Panc1 (cell line): ENCODE measurements at regions not wholly inside any gene's neighbourhood (a gene's known extent, or its start where the extent isn't known, plus 50 kb on each side); places are given as distances from the start of the nearest gene placed in this dataset.

Experiments
- ATAC-seq: fragments of 200-7000 bp; cut with Tn5 transposase; 2 replicates; pipeline ENCODE4 v1.9.1; 2020; ENCODE audit warnings: mild to moderate bottlenecking, moderate library complexity
- BruUV-seq: library from RNA; stranded (reverse); fragments of 400-500 nt; replicated peaks from 2 replicates; lab custom pipeline; 2021; lab: Mats Ljungman, UMichigan
- CTCF ChIA-PET: fragments of 300-600 bp; sonication (Branson Sonifier 250); formaldehyde crosslinking; loops from one replicate; lab custom pipeline; 2022; ENCODE audit warnings: antibody characterized with exemption; lab: Charles Lee
- POLR2A ChIA-PET: fragments of 300-600 bp; sonication (Branson Sonifier 250); formaldehyde crosslinking; loops from one replicate; lab custom pipeline; 2022; ENCODE audit warnings: antibody characterized with exemption; lab: Charles Lee
- DNase-seq: peaks from one replicate; pipeline ENCODE4 v3.0.0-alpha.2; 2010; ENCODE audit warnings: low read depth, low spot score
- H3K27ac ChIP-seq: 2 replicates; pipeline ENCODE4 v1.5.1; 2011; ENCODE audit warnings: mild to moderate bottlenecking, low read length, inconsistent platforms
- H3K27me3 ChIP-seq: fragments of 200-500 bp; sonication (Bioruptor generic); 2 replicates; pipeline ENCODE4 v1.6.0; 2014; ENCODE audit warnings: low read length, inconsistent platforms; ENCODE audit not compliant: control insufficient read depth, insufficient read depth
- H3K36me3 ChIP-seq: fragments of 200-500 bp; sonication (Bioruptor generic); 2 replicates; pipeline ENCODE4 v1.5.1; 2014; ENCODE audit warnings: inconsistent platforms, mild to moderate bottlenecking, low read length, moderate library complexity; ENCODE audit not compliant: control insufficient read depth, insufficient read depth
- H3K4me1 ChIP-seq: 2 replicates; pipeline ENCODE4 v1.5.1; 2011; ENCODE audit warnings: inconsistent platforms, mild to moderate bottlenecking, low read length, moderate library complexity; ENCODE audit not compliant: control insufficient read depth, insufficient read depth
- H3K4me3 ChIP-seq, 2 experiments: 2 replicates each; pipeline ENCODE4 v1.5.1; 2011 to 2012; ENCODE audit warnings: low read depth in 2 of 2, low read length in 2 of 2, mild to moderate bottlenecking in 2 of 2, inconsistent platforms in 1 of 2, moderate library complexity in 1 of 2
- H3K9me3 ChIP-seq: fragments of 200-500 bp; sonication (Bioruptor generic); 2 replicates; pipeline ENCODE4 v1.5.1; 2014; ENCODE audit warnings: low read depth, mild to moderate bottlenecking, inconsistent platforms, low read length, moderate library complexity; ENCODE audit not compliant: control insufficient read depth, insufficient read depth
- POLR2AphosphoS5 ChIP-seq: IDR thresholded peaks from 2 replicates; pipeline ENCODE4 v1.6.1; 2012; ENCODE audit warnings: mild to moderate bottlenecking, low read depth, low read length, moderate library complexity
- REST ChIP-seq, 2 experiments: IDR thresholded peaks; 2 replicates each; pipeline ENCODE4 v1.6.1; 2011 to 2012; ENCODE audit warnings: low read depth in 2 of 2, control low read depth in 1 of 2, low read length in 1 of 2, mild to moderate bottlenecking in 1 of 2, moderate library complexity in 1 of 2; ENCODE audit not compliant: insufficient read depth in 1 of 2
- SIN3A ChIP-seq: IDR thresholded peaks from 2 replicates; pipeline ENCODE4 v1.6.1; 2012; ENCODE audit warnings: low read depth, mild to moderate bottlenecking, low read length, moderate library complexity, borderline replicate concordance; ENCODE audit not compliant: insufficient read depth
- TCF7L2 ChIP-seq: IDR thresholded peaks from 2 replicates; pipeline ENCODE4 v1.6.1; 2011; ENCODE audit warnings: mild to moderate bottlenecking, low read depth, low read length, inconsistent platforms
- in situ Hi-C: cut with HindIII; loops from 2 replicates; pipeline ENCODE4 v1.10.0; 2016; ENCODE audit warnings: low sequenced_read_pairs, low pct_unique_long_range_greater_than_20kb
- intact Hi-C: fragments of 100-400 bp; cut with micrococcal nuclease; formaldehyde crosslinking; loops from one replicate; pipeline ENCODE4 v1.10.0; 2022; ENCODE audit not compliant: unreplicated experiment
- TF ChIP-seq, protein P1 (sequence below): fragments of 450-650 bp; IDR thresholded peaks from 2 replicates; pipeline ENCODE4 v1.5.1; 2017; ENCODE audit warnings: mild to moderate bottlenecking

- ChIA-PET POLR2A (no interaction called here), CTCF (no interaction called here)
- no peak for DNase-seq
- Histone ChIP-seq H3K36me3 (no peaks in the 10 kb centered on the region), H3K9me3 (no peaks in the 10 kb centered on the region), H3K4me3 (no peak overlapping the region), H3K4me1 (no peaks in the 10 kb centered on the region), H3K27me3 (no peaks in the 10 kb centered on the region), H3K27ac (no peak overlapping the region)
- no peak for ATAC-seq
- no TSS peak for BruUV-seq
- TF ChIP-seq, protein P1, sequence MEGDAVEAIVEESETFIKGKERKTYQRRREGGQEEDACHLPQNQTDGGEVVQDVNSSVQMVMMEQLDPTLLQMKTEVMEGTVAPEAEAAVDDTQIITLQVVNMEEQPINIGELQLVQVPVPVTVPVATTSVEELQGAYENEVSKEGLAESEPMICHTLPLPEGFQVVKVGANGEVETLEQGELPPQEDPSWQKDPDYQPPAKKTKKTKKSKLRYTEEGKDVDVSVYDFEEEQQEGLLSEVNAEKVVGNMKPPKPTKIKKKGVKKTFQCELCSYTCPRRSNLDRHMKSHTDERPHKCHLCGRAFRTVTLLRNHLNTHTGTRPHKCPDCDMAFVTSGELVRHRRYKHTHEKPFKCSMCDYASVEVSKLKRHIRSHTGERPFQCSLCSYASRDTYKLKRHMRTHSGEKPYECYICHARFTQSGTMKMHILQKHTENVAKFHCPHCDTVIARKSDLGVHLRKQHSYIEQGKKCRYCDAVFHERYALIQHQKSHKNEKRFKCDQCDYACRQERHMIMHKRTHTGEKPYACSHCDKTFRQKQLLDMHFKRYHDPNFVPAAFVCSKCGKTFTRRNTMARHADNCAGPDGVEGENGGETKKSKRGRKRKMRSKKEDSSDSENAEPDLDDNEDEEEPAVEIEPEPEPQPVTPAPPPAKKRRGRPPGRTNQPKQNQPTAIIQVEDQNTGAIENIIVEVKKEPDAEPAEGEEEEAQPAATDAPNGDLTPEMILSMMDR: no peak
- TF ChIP-seq REST (IDR thresholded peaks at IDR 0.05; ENCODE audit: insufficient read depth in 1 of 2, low read depth in 2 of 2, low read length in 1 of 2) (no peak), SIN3A (no peak), POLR2AphosphoS5 (no peak), TCF7L2 (no peak)
- in situ Hi-C loops: no loop called here
- intact Hi-C loops: no loop called here
Measured at GRCh38 chr7:9505516-9505915, 1072.1 kb downstream of the NXPH1 start.

- no peaks in the 10 kb centered on the region for H3K27me3 ChIP-seq
- DNase-seq: no peak
- no peaks in the 10 kb centered on the region for H3K4me1 ChIP-seq
- no peak overlapping the region for H3K4me3 ChIP-seq
- no TSS peak for BruUV-seq
- TF ChIP-seq TCF7L2: no peak
- TF ChIP-seq, protein P1: no peak
- TF ChIP-seq SIN3A: no peak
- no peak overlapping the region for H3K27ac ChIP-seq
- in situ Hi-C loops (no loop called here), intact Hi-C loops (no loop called here)
- no peaks in the 10 kb centered on the region for H3K36me3 ChIP-seq
- POLR2A ChIA-PET: no interaction called here
- no peak for ATAC-seq
- no peaks in the 10 kb centered on the region for H3K9me3 ChIP-seq
- CTCF ChIA-PET: no interaction called here
Measured at GRCh38 chr7:9507290-9507689, 1073.9 kb downstream of the NXPH1 start.
